ENCODE measurements at regions not wholly inside any gene's neighbourhood (a gene's known extent, or its start where the extent isn't known, plus 50 kb on each side); places are given as distances from the start of the nearest gene placed in this dataset.

DNA sequence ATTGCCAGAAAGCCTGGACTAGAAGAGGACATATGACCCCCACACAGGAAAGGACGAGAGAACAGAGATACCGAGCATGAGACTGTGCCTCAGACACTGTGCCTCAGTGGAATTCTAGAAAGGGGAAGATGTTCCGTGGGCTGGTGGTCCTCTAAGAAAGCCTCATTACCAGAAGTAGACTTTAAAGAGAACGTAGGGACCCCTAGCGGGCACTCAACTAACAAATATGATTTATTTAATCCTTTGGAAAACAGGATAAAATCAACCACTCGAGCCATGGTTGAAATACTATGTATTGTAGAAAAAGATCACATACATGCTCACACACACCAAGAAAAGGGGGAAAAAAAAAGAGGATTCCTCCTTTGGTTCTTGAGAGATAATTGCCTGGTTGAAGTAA, 701.2 kb upstream of the SORCS1 start:
- no peak overlapping the region; the same call in 2 of the 3 replicates for H3K4me3 Mint-ChIP-seq
- no peak overlapping the region for H3K27ac ChIP-seq (ENCODE audit: low read depth)

GRCh38 chr10:107859065-107859464, 694.6 kb upstream of the SORCS1 start:
- H3K4me3 ChIP-seq: no peak overlapping the region
- H3K36me3 ChIP-seq (ENCODE audit: insufficient read depth): no peaks in the 10 kb centered on the region
- peaks cover 7% of the 10 kb centered on the region; the same call in 1 of the 2 replicates for H3K9me2 ChIP-seq (ENCODE audit: insufficient read depth)
- H2AFZ ChIP-seq: peak overlapping the region; percentile 25; the same call in 1 of the 2 replicates
- no peaks in the 10 kb centered on the region for H3K27me3 Mint-ChIP-seq (ENCODE audit: insufficient read depth, low read depth, poor library complexity)
- no peaks in the 10 kb centered on the region for H3K27me3 ChIP-seq (ENCODE audit: insufficient read depth)
- no peaks in the 10 kb centered on the region for H3K9me3 Mint-ChIP-seq
- peaks cover 15% of the 10 kb centered on the region for H3K4me1 ChIP-seq (ENCODE audit: insufficient read depth)
- ATAC-seq (no peak), DNase-seq (ENCODE audit: low spot score) (no peak)
- H3K27ac ChIP-seq (ENCODE audit: low read depth): no peak overlapping the region
- H4K20me1 ChIP-seq (replicated peaks; ENCODE audit: insufficient read depth): no peaks in the 10 kb centered on the region
- H3K79me2 ChIP-seq (replicated peaks; ENCODE audit: insufficient read depth): no peaks in the 10 kb centered on the region
- H3K4me3 Mint-ChIP-seq: no peak overlapping the region
- H3F3A ChIP-seq (replicated peaks; ENCODE audit: low read depth): no peaks in the 10 kb centered on the region
- H3K27ac Mint-ChIP-seq: no peak overlapping the region
- no peak overlapping the region for H3K4me2 ChIP-seq
- H3K4me1 Mint-ChIP-seq: peaks cover 23% of the 10 kb centered on the region
- no peaks in the 10 kb centered on the region for H3K36me3 Mint-ChIP-seq (ENCODE audit: low read depth)
- TF ChIP-seq, protein P1, sequence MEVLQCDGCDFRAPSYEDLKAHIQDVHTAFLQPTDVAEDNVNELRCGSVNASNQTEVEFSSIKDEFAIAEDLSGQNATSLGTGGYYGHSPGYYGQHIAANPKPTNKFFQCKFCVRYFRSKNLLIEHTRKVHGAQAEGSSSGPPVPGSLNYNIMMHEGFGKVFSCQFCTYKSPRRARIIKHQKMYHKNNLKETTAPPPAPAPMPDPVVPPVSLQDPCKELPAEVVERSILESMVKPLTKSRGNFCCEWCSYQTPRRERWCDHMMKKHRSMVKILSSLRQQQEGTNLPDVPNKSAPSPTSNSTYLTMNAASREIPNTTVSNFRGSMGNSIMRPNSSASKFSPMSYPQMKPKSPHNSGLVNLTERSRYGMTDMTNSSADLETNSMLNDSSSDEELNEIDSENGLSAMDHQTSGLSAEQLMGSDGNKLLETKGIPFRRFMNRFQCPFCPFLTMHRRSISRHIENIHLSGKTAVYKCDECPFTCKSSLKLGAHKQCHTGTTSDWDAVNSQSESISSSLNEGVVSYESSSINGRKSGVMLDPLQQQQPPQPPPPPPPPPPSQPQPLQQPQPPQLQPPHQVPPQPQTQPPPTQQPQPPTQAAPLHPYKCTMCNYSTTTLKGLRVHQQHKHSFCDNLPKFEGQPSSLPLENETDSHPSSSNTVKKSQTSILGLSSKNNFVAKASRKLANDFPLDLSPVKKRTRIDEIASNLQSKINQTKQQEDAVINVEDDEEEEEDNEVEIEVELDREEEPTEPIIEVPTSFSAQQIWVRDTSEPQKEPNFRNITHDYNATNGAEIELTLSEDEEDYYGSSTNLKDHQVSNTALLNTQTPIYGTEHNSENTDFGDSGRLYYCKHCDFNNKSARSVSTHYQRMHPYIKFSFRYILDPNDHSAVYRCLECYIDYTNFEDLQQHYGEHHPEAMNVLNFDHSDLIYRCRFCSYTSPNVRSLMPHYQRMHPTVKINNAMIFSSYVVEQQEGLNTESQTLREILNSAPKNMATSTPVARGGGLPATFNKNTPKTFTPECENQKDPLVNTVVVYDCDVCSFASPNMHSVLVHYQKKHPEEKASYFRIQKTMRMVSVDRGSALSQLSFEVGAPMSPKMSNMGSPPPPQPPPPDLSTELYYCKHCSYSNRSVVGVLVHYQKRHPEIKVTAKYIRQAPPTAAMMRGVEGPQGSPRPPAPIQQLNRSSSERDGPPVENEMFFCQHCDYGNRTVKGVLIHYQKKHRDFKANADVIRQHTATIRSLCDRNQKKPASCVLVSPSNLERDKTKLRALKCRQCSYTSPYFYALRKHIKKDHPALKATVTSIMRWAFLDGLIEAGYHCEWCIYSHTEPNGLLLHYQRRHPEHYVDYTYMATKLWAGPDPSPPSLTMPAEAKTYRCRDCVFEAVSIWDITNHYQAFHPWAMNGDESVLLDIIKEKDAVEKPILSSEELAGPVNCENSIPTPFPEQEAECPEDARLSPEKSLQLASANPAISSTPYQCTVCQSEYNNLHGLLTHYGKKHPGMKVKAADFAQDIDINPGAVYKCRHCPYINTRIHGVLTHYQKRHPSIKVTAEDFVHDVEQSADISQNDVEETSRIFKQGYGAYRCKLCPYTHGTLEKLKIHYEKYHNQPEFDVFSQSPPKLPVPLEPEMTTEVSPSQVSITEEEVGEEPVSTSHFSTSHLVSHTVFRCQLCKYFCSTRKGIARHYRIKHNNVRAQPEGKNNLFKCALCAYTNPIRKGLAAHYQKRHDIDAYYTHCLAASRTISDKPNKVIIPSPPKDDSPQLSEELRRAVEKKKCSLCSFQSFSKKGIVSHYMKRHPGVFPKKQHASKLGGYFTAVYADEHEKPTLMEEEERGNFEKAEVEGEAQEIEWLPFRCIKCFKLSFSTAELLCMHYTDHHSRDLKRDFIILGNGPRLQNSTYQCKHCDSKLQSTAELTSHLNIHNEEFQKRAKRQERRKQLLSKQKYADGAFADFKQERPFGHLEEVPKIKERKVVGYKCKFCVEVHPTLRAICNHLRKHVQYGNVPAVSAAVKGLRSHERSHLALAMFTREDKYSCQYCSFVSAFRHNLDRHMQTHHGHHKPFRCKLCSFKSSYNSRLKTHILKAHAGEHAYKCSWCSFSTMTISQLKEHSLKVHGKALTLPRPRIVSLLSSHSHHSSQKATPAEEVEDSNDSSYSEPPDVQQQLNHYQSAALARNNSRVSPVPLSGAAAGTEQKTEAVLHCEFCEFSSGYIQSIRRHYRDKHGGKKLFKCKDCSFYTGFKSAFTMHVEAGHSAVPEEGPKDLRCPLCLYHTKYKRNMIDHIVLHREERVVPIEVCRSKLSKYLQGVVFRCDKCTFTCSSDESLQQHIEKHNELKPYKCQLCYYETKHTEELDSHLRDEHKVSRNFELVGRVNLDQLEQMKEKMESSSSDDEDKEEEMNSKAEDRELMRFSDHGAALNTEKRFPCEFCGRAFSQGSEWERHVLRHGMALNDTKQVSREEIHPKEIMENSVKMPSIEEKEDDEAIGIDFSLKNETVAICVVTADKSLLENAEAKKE (CRISPR knock-in tag; IDR thresholded peaks at IDR 0.05): no peak
- no peak for TF ChIP-seq EZH2phosphoT487 (IDR thresholded peaks at IDR 0.05; ENCODE audit: unreplicated experiment)
- no peak for TF ChIP-seq CTCF (conservative IDR thresholded peaks at IDR 0.05; ENCODE audit: low read depth in 2 of 2)
- no peak for TF ChIP-seq STAT1 (IDR thresholded peaks at IDR 0.05; ENCODE audit: unreplicated experiment)
- no peak for TF ChIP-seq ZNF331 (CRISPR knock-in tag; IDR thresholded peaks at IDR 0.05; ENCODE audit: low read depth)

More for the DNA sequence above, 701.2 kb upstream of the SORCS1 start:
- DNase-seq (ENCODE audit: low spot score) (peak; percentile 50), ATAC-seq (no peak)
- H3K9me3 Mint-ChIP-seq: no peaks in the 10 kb centered on the region
- H3K27me3 Mint-ChIP-seq (ENCODE audit: insufficient read depth, low read depth, poor library complexity): no peaks in the 10 kb centered on the region
- H3F3A ChIP-seq (replicated peaks; ENCODE audit: low read depth): no peaks in the 10 kb centered on the region
- no peak overlapping the region for H3K4me2 ChIP-seq
- H3K79me2 ChIP-seq (replicated peaks; ENCODE audit: insufficient read depth): no peaks in the 10 kb centered on the region
- H3K36me3 Mint-ChIP-seq (ENCODE audit: low read depth): no peaks in the 10 kb centered on the region
- H2AFZ ChIP-seq: peak overlapping the region; percentile 38; the same call in 1 of the 2 replicates
- no peak overlapping the region for H3K4me3 ChIP-seq
- H4K20me1 ChIP-seq (replicated peaks; ENCODE audit: insufficient read depth): no peaks in the 10 kb centered on the region
- no peaks in the 10 kb centered on the region for H3K36me3 ChIP-seq (ENCODE audit: insufficient read depth)
- peaks cover 13% of the 10 kb centered on the region for H3K4me1 Mint-ChIP-seq
- no peaks in the 10 kb centered on the region; the same call in 1 of the 2 replicates for H3K9me2 ChIP-seq (ENCODE audit: insufficient read depth)
- TF ChIP-seq ZNF331 (CRISPR knock-in tag; IDR thresholded peaks at IDR 0.05; ENCODE audit: low read depth) (no peak), CTCF (conservative IDR thresholded peaks at IDR 0.05; ENCODE audit: low read depth in 2 of 2) (peak; percentile 35 to 45)
- peaks cover 15% of the 10 kb centered on the region; the same call in 1 of the 2 replicates for H3K4me1 ChIP-seq (ENCODE audit: insufficient read depth)
- H3K27me3 ChIP-seq (ENCODE audit: insufficient read depth): no peaks in the 10 kb centered on the region
- H3K27ac Mint-ChIP-seq: no peak overlapping the region

Data from GM23338 (cell line).